ENCODE measurements at regions not wholly inside any gene's neighbourhood (a gene's known extent, or its start where the extent isn't known, plus 50 kb on each side); places are given as distances from the start of the nearest gene placed in this dataset.
"Not testable (repeated sequence)": the region's sequence is repeated elsewhere in the genome, so short reads cannot be mapped to it uniquely, and the experiment has no call there.

GRCh38 chr3:194257151-194257621, 93.9 kb downstream of the CPN2 start:
- no peak for TF ChIP-seq CTCF (IDR thresholded peaks at IDR 0.05; ENCODE audit: borderline replicate concordance, control extremely low read depth, extremely low read depth, insufficient read depth, missing control alignments)
- in situ Hi-C loops (cut with MboI; ENCODE audit: low sequenced_read_pairs, unreplicated experiment) = no loop called here
- DNase-seq (ENCODE audit: low spot score) = no peak

- TF ChIP-seq CTCF (IDR thresholded peaks at IDR 0.05; ENCODE audit: borderline replicate concordance, control extremely low read depth, extremely low read depth, insufficient read depth, missing control alignments) = no peak
- in situ Hi-C loops (cut with MboI; ENCODE audit: low sequenced_read_pairs, unreplicated experiment) = no loop called here
- DNase-seq (ENCODE audit: low spot score) = no peak
Observed at GRCh38 chr3:194257916-194258668, 93.0 kb downstream of the CPN2 start.

- no peak for DNase-seq (ENCODE audit: low spot score)
- in situ Hi-C loops (cut with MboI; ENCODE audit: low sequenced_read_pairs, unreplicated experiment) = no loop called here
- TF ChIP-seq CTCF (IDR thresholded peaks at IDR 0.05; ENCODE audit: borderline replicate concordance, control extremely low read depth, extremely low read depth, insufficient read depth, missing control alignments) = no peak
Observed at GRCh38 chr3:194259982-194260766, 91.0 kb downstream of the CPN2 start.

- DNase-seq (ENCODE audit: low spot score) = no peak
- no peak for TF ChIP-seq CTCF (IDR thresholded peaks at IDR 0.05; ENCODE audit: borderline replicate concordance, control extremely low read depth, extremely low read depth, insufficient read depth, missing control alignments)
- in situ Hi-C loops (cut with MboI; ENCODE audit: low sequenced_read_pairs, unreplicated experiment) = no loop called here
Observed at GRCh38 chr3:194261581-194262063, 89.5 kb downstream of the CPN2 start.

- DNase-seq (ENCODE audit: low spot score) = no peak
- in situ Hi-C loops (cut with MboI; ENCODE audit: low sequenced_read_pairs, unreplicated experiment) = no loop called here
- no peak for TF ChIP-seq CTCF (IDR thresholded peaks at IDR 0.05; ENCODE audit: borderline replicate concordance, control extremely low read depth, extremely low read depth, insufficient read depth, missing control alignments)
Observed at GRCh38 chr3:194262176-194262924, 88.8 kb downstream of the CPN2 start.

- no peak for TF ChIP-seq CTCF (IDR thresholded peaks at IDR 0.05; ENCODE audit: borderline replicate concordance, control extremely low read depth, extremely low read depth, insufficient read depth, missing control alignments)
- in situ Hi-C loops (cut with MboI; ENCODE audit: low sequenced_read_pairs, unreplicated experiment) = no loop called here
- no peak for DNase-seq (ENCODE audit: low spot score)
Observed at GRCh38 chr3:194262925-194263305, 88.2 kb downstream of the CPN2 start.

- in situ Hi-C loops (cut with MboI; ENCODE audit: low sequenced_read_pairs, unreplicated experiment); DNase-seq (ENCODE audit: low spot score): not testable (repeated sequence)
Observed at GRCh38 chr3:194264631-194265504, 86.3 kb downstream of the CPN2 start.

Measured in GM13976 (cell line).